GM21381 (cell line): ENCODE measurements at regions not wholly inside any gene's neighbourhood (a gene's known extent, or its start where the extent isn't known, plus 50 kb on each side); places are given as distances from the start of the nearest gene placed in this dataset.
A peak's percentile ranks its signal among the peaks of the same experiment; 100 is the strongest.
"Not testable (repeated sequence)": the region's sequence is repeated elsewhere in the genome, so short reads cannot be mapped to it uniquely, and the experiment has no call there.

Experiments used
- ATAC-seq: cut with Tn5 transposase; IDR thresholded peaks from one replicate; pipeline ENCODE4 v1.9.1; 2021; ENCODE audit warnings: mild to moderate bottlenecking, moderate library complexity; ENCODE audit not compliant: unreplicated experiment

DNA sequence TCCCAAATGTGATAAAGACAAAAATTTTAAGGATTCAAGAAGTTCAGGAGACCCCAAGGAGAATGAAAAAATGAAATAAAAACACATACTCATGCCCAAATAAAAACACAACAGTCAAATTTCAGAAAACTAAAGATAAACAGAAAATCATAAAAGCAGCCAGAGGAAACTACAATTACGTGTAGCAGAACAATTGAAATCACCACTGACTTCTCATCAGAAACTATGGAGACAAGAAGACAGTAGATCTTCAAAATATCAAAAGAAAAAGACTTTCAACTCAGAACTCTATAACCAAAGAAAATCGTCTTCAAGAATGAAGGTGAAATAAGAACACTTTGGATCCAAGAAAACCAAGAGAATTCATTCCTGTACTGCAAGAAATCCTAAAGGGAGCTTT, 54.9 kb downstream of the DIO3 start:
- no peak for ATAC-seq

DNA sequence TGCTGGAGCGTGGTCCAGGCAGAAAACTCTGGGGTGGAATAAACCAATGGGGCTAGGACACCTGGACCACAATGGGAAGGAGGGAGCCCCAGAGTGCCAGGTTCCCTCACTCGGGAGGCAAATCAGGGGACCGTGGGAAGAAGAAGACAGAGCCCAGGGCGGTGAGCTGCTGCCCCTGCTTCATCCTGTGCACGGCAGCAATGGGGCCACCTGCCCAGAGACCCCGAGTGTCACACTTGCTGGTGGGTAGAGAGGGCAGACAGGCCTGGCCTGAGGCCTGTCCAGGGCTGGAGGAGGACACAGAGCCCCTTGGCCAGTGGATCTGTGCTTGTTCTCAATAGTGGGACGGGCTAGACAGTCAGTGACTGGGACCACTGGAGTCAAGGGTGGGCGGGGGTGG, 58.2 kb downstream of the DIO3 start:
- no peak for ATAC-seq

DNA sequence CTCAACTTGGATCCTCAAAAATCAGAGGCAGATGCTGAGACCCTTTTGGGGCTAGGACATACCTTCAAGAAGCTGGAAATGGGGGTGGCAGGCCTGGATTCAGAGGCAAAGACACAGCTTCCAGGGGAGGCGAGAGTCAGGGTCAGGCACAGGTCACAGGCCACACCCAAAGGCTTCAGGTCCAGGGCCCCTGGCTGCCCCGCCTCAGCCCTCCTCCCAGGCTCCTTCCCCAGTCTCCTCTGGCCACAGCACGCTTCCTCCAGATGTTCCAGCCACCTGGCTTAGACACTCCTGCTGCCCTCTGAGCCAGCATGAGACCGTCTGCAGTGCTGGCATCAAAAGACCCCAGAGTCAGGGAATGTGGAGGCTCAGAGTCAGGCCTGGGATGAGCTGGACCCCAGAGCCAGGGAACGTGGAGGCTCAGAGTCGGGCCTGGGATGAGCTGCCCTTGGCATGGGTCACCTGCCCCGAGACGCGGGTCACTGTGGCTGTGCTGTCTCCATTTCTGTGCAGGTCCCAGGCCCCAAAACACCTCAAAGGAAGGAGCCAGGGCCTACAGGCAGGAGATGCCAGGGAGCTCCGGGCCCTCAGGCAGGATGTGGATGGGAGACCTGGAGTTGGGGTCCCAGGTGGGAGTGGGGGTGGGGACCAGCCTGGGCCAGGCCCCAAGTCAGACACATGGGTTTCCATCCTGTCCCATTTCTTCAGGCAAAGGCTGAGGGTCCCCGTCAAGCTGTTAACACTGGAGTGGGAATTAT, 58.9 kb downstream of the DIO3 start:
- no peak for ATAC-seq

DNA sequence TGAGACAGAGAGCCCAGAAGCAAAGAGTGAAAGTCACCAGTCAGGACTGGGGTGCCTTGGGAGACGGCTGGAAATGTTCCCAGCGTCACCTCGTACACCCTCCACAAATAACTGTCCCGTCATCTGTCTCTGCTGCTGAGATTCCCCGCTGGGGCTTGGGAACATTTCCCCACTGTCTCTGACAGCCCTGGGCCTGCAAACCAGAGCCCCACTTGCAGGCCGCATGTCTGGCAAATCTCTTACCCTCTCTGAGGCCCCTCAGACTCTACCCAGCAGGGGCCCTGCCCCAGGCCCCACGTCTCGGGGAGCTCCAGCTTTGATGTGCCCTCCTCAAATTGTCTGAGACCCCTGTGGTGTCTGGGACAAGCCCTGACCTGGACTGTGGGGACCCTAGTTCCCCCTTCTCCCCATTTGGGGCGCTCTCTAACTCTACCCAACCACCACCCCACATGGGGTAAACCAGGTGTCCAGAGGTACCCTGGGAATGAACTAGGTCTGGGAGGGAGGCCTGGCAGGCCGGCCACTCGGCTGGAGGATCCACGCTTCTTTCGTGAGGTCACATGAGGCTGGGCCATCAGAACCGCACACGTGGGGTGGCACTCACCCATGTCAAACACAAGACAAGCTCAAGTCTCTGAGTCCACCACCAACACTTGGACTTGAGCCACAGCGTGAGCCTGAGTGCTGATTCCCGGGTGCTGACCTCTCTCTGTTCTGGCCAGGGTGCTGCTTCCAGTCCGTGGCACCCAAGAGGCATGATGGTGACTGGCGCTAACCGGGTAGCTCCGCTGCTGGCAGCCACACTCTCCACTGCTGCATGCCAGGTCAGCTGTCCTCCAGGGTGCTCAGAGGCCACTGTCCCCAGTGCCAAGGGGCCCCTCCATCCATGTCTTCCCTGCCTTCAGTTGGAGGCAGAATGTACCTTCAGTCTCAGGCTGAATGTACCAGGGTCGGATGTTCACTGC, 59.8 kb downstream of the DIO3 start:
- ATAC-seq: no peak

DNA sequence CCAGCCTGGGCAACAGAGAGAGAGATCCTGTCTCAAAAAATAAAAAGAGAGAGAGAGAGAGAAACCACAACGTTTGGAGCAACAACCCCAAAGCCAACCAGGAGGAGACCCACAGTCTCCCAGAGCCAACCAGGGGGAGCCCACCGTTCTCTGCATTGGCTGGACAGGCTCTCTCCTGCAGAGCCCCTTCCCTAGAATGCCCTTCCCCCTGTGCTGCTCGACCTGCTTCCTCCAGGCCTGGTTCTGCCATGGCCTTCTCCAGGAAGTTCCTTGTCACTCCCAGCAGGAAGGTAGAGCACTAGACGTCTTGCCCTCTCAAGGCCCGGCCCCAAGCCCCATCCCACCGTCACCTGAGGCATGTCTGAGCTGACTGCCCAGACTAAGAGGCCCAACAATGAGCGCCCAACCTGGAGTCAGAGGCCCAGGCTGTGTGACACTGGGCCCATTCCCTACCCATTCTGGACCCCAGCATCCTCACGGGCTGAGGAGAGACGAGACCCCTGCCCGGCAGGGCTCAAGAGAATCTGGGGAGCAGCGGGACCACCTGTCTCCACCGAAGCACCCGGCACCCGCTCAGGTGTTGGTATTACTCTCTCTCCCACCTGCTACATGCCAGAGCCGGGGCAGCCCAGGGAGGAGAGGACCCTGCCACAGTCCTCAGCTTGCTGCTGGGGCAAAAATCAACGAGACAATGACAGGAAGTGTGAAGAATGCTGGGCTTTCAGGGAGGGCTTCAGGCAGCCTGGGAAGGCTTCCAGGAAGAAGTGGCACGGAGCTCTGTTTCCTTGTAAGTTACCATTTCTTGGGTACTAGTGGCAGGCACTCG, 61.2 kb downstream of the DIO3 start:
- ATAC-seq: no peak

DNA sequence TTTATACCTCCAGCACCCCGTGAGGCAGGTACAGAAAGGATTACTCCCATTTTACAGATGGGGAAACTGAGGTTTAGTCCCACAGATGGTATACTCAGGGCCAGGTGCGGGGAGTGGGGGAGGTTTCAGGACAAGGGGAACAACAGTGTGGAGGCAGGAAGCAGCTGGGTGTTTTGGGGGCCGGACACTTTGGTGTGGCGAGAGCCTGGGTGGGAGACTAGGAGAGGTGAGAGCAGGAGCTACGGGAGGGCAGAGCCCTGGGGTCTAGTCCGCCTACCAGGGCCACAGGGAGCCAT, 61.7 kb downstream of the DIO3 start:
- no peak for ATAC-seq

DNA sequence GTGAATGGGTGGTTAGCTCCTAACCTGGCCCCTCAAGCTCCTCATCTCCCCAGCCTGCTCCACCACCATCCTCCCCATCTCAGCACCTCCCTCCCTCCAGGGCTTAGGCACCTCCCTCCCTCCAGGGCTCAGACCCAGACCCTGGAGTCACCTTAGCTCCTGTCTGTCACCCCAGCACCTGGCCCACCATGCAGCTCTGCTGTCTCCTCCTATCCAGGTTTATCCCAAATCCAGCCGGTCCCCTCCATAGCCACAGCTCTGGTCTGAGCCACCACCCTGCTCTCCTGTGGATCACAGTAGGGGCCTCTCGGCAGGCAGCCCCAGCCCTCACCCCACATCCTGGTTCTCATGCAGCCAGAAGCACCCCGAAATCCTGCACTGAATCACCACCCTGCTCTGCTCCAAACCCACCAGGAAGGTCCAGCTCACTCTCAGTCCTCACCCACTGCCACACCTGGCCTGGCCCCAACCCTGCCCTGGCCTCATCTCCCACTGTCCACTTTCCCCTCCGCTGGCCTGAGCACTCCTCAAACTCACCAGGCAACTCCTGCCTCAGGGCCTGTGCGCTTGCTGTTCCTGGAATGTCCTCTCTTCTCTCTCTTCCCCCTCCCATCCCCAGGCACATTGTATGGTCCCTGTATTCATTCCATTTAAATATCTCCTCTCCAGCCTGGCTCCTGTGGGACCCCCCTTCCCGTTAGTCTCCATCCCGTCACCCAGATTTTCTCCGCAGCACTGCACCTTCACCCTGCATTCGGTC, 62.6 kb downstream of the DIO3 start:
- no peak for ATAC-seq

DNA sequence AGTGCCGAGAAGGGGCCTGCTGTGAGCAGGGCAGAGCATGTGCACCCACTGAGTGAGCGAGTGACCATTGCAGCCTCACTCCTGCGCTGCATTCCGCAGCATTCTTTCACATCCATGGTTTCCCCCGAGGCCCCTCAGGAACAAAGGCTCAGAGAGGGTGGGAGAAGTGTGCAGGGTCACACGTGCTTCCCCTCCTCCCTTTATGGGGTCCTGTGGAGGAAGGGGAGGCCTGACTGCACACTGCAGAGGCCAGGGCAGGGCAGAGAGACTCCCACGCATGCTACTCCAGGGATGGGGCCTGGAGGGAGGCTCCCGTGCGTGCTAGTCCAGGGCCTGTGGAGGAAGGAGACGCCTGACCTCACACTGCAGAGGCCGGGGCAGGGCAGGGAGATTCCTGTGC, 63.2 kb downstream of the DIO3 start:
- ATAC-seq: no peak

DNA sequence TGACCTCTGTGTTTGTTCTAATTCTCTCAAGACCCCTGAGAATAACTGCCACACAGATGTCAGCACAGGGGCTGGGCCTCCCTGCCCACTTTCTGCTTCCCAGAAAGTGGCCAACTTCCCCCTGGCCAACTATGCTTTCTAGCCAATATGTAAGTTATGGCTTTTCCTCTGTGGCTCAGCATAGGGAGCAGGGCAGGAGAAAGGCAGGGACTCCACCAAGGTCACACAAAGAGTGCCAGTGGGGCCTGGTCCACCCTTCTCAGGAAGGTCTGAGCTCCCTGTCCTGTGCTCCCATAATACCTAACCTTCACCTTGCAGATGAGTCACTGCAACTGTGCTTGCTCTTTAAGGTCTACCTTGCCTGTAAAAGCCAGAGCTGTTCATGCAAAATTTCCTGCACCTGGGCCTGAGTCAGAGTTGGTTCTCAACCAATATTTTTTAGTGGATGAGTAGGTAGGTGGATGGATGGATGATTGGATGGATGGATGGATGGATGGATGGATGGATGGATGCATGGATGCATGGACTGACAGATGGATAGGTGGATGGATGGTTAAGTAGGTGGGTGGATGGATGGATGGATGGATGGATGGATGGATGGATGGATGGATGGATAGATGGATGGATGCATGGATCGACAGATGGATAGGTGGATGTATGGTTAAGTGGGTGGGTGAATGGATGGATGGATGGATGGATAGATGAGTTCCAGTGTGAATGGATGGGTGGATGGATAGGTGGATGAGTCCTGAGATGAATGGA, 64.2 kb downstream of the DIO3 start:
- ATAC-seq: no peak

DNA sequence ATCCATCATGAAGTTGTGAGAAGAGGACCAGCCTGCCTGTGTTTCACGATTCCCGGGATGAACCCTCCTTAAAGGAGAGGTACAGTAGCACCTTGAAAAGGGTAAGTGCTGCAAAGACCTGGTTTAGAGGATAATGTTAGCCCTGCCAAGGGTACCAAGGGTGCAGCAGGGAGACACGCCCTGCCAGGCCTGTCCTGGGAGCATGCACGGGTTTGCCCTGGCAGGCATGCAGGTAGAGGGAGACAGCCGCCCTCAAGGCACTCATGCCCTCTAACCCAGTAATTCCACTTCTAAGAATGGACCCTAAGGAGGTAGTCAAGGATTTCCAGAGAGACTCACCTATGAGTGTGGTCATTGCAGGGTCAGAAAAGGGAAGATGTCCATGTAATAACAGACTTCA, 65.0 kb downstream of the DIO3 start:
- no peak for ATAC-seq

DNA sequence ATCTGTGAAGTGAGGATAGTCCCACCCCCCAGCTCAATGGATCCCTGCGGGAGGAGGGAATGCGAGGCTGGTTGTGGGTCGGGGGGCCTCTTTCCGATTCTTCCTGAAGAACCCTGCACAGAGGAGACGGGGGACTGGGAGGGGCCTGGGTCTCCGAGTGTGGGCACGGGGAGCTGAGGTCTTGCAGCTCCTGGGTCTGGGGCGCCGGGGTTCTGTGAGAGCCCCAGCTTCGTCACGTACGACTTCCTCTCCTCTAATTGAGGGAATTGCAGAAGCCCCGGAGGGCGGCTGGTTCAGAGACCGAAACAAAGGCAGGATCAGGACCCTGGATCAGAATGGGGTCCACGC, 66.6 kb downstream of the DIO3 start:
- ATAC-seq: no peak

DNA sequence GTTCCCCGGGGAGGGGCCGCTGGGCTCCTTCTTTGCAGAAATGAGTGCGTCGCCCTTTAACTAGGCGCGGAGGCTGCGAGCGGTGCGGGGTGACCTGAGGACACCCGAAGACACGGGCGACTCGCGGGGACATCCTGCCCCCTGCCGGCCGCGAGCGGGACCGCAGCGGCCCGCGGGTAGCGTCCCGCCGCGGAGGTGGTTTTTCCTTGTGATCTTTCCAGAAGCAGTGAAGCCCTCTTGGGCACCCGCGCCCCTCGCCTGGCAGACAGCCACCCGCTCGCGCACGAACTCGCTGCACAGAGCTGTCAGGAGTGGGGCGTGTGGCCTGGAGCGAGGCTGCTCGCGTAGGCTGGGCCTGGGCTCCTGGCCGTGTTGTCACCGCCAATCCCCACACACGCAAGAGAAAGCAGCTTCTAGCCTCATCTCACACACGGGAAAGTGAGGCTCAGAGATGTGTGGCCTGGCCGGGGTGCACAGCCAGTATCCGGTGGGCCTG, 67.2 kb downstream of the DIO3 start:
- ATAC-seq: peak; percentile 76

DNA sequence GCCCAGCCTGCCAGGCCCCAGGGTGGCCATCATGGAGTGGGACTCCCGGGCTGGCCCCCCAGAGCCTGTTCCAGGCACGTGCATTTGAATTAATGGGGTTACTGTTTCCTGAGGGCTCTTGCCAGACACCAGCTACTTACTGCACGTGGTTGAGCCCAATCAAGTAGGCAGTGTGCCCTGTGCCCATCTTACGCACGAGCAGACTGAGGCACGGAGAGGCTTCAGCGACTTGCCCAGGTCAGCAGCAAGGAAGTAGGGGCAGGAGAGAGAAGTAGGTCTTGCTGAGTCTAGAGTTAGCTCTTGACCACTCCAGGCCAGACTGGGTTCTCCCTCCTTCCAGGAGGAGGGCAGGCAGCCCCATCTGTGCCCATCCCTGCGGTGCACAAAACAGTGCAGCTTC, 67.7 kb downstream of the DIO3 start:
- ATAC-seq: no peak

DNA sequence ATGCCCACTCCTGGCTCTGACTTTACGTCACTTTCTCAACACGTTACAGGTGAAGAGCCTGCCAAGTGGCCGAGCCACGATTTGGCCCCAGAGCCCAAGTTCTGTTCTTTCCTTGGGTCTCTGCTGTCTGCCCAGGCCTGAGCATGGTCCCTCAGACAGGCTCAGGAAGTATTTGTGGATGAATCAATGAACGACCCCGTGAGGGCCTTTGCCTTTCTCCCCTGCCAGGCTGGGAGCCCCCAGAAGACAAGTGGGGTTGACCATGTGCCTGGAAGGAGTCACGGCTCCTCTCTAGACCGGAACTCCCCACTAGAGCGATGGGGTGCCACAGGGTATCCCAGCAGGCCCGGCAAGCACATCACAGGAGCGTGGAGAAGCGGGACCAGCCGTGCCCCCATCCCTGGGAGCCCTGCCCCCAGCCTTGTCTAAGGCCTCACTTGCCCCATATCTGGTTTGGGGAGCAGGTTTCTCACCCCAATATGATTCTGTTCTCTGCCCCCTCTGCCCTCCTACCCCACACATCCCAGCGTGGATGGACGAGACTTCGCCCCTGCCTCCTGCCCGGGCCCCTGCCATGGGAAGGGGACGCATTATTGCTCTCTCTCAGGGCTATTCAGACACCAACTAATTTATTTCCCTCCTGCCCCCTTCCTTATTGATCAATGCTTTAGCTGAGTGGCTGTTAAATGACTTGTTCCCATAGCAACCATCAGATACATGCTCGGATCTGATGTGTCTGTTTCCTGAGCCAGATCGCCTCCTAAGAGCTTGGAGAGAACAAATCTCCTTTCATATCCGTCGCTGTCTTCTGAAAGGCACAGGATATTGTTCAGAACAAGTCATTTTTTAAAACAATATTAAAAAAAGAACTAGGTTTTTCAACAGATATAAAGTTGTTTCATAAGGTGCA, 69.0 kb downstream of the DIO3 start:
- ATAC-seq: no peak

DNA sequence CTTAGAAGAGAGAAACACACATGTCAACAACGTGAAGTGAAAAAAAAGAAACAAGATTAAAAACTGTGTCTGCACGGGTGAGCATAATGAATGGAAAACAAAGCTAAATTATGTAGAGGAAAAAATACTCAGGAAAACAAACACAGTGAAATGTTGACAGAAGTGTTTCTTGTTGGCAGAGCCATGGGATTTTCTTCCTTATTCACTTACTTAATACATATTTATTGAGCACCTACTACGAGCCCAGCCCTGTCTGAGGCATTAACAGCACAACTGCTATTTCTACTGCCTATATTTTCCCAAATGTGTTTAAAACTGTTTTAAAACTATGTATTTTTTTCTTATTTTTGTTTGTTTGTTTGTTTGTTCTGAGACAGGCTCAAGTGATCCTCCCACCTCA, 69.9 kb downstream of the DIO3 start:
- ATAC-seq: no peak

DNA sequence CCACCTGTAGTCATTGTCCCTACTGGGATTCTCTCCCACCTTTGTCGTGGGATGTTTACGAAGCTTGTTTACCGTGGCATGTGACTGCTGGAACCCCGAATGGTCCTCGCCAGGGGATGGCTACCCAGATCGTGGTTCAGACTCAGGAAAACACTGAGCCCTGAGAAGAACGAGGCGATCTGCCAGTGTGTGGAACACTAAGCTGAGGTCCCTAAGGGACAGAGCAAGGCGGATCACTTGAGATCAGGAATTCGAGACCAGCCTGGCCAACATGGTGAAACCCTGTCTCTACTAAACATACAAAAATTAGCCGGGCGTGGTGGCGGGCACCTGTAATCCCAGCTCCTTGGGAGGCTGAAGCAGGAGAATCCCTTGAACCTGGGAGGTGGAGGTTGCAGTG, 70.7 kb downstream of the DIO3 start:
- ATAC-seq: not testable (repeated sequence)

DNA sequence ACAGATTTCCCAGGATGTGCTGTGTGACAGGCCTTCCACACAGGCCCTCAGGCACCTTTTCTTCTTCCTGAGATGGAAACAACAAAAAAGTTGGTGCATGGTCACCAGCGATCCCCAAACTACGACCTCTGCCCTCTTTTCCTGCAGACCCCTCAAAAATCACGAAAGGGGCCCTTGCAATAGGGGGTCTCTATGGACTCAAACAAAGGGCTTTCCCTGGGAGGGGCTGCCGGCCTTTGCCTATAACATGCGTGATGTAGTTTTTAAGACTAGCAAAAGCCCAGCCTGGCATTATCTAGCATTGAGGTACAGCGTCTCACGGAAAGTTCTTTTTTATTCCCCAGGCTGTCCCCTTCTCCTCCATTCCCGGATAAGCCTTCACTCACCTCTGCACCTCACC, 71.2 kb downstream of the DIO3 start:
- ATAC-seq: no peak

DNA sequence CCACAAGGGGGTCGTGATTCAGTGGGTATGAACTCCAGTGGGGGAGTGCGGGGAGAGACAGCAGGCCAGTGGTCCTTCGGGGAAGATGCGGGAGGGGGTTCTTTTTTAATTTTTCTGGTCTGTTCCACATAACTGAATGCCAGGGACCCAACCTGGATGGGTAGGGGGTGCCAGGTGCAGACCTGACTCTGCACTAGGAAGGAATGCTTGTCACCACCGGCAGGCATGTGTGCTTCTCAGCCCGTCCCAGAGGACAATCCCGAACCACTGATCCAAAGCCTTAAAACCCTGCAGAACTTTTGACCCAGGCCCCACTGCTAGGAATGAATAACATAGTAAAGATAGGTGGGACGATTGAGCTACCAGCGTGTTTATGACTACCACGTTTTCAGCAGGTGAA, 72.0 kb downstream of the DIO3 start:
- no peak for ATAC-seq
